WTC11 (cell line): ENCODE measurements at regions not wholly inside any gene's neighbourhood (a gene's known extent, or its start where the extent isn't known, plus 50 kb on each side); places are given as distances from the start of the nearest gene placed in this dataset. TPM values are rescaled to one million over a fixed set of nuclear protein-coding genes. Genes with fewer than 3 reads are reported as not detected.

Experiments used
- ATAC-seq: fragments of 200-7000 bp; cut with Tn5 transposase; 2 replicates; pipeline ENCODE4 v1.10.0; 2021; ENCODE audit warnings: mild to moderate bottlenecking, moderate library complexity
- CTCF ChIA-PET: fragments of 300-600 bp; sonication (Branson Sonifier 250); formaldehyde crosslinking; loops from one replicate; lab custom pipeline; 2021; ENCODE audit warnings: antibody characterized with exemption; lab: Charles Lee
- POLR2A ChIA-PET: fragments of 350-600 bp; sonication (Branson Sonifier 250); formaldehyde crosslinking; loops from one replicate; lab custom pipeline; 2021; ENCODE audit warnings: antibody characterized with exemption; lab: Charles Lee
- DNase-seq: peaks from one replicate; pipeline ENCODE4 v3.0.0; 2021; ENCODE audit warnings: low spot score
- H3K27ac Mint-ChIP-seq: 2 replicates; pipeline ENCODE4 v1.8.0; 2021; ENCODE audit warnings: mixed read lengths
- H3K27me3 Mint-ChIP-seq: 2 replicates; pipeline ENCODE4 v1.8.0; 2021; ENCODE audit warnings: low read depth, mild to moderate bottlenecking, moderate library complexity, mixed read lengths
- H3K36me3 Mint-ChIP-seq: 2 replicates; pipeline ENCODE4 v1.8.0; 2021; ENCODE audit warnings: mixed read lengths
- H3K4me1 Mint-ChIP-seq: 2 replicates; pipeline ENCODE4 v1.8.0; 2022; ENCODE audit warnings: mixed read lengths
- H3K4me3 Mint-ChIP-seq: 2 replicates; pipeline ENCODE4 v1.8.0; 2021; ENCODE audit warnings: mild to moderate bottlenecking, moderate library complexity, mixed read lengths
- H3K9me3 Mint-ChIP-seq: 2 replicates; pipeline ENCODE4 v1.8.0; 2021; ENCODE audit warnings: mixed read lengths
- FOXP1 ChIP-seq: sonication (generic); formaldehyde crosslinking; IDR thresholded peaks from 2 replicates; pipeline ENCODE4 v1.8.0; 2022; ENCODE audit warnings: missing genetic modification reagents, mild to moderate bottlenecking, moderate library complexity, borderline replicate concordance
- JUN ChIP-seq: sonication (generic); formaldehyde crosslinking; IDR thresholded peaks from 2 replicates; pipeline ENCODE4 v1.8.0; 2023; ENCODE audit warnings: mild to moderate bottlenecking, missing genetic modification reagents
- KAT7 ChIP-seq: sonication (generic); formaldehyde crosslinking; IDR thresholded peaks from 2 replicates; pipeline ENCODE4 v1.8.1; 2023; ENCODE audit warnings: missing genetic modification reagents, mild to moderate bottlenecking, borderline replicate concordance
- MYBL2 ChIP-seq: sonication (generic); formaldehyde crosslinking; IDR thresholded peaks from 2 replicates; pipeline ENCODE4 v1.8.1; 2023; ENCODE audit warnings: mild to moderate bottlenecking, moderate library complexity, missing genetic modification reagents
- NFYB ChIP-seq: sonication (generic); formaldehyde crosslinking; conservative IDR thresholded peaks from 2 replicates; pipeline ENCODE4 v1.8.0; 2022; ENCODE audit warnings: low read depth, missing genetic modification reagents
- NR1H2 ChIP-seq: sonication (generic); formaldehyde crosslinking; IDR thresholded peaks from 2 replicates; pipeline ENCODE4 v1.9.0; 2021; ENCODE audit warnings: mild to moderate bottlenecking, moderate library complexity, missing genetic modification reagents
- SMAD4 ChIP-seq: sonication (generic); formaldehyde crosslinking; IDR thresholded peaks from 2 replicates; pipeline ENCODE4 v1.8.0; 2022; ENCODE audit warnings: mild to moderate bottlenecking, missing genetic modification reagents
- TEAD4 ChIP-seq: sonication (generic); formaldehyde crosslinking; IDR thresholded peaks from 2 replicates; pipeline ENCODE4 v1.8.0; 2022; ENCODE audit warnings: mild to moderate bottlenecking, missing genetic modification reagents
- ZNF671 ChIP-seq: fragments of 250-450 bp; sonication (Bioruptor Pico); IDR thresholded peaks from 2 replicates; pipeline ENCODE4 v1.8.0; 2021; ENCODE audit warnings: mild to moderate bottlenecking
- microRNA-seq: library from miRNA; unstranded; fragments of <30 nt; microRNA quantifications from one replicate; pipeline ENCODE4 v1.2.0, GENCODE V29; 2022; ENCODE audit warnings: borderline number of aligned reads
- TF ChIP-seq, protein P1 (sequence below): sonication (generic); formaldehyde crosslinking; conservative IDR thresholded peaks from 2 replicates; pipeline ENCODE4 v1.8.1; 2023; ENCODE audit warnings: mild to moderate bottlenecking, low read depth, missing genetic modification reagents, moderate library complexity
- TF ChIP-seq, protein P2 (sequence below): sonication (generic); formaldehyde crosslinking; IDR thresholded peaks from 2 replicates; pipeline ENCODE4 v1.8.1; 2023; ENCODE audit warnings: mild to moderate bottlenecking, missing genetic modification reagents, moderate library complexity
- TF ChIP-seq, protein P3 (sequence below): fragments of 250-450 bp; sonication (Bioruptor Pico); conservative IDR thresholded peaks from 2 replicates; pipeline ENCODE4 v1.9.0; 2021; ENCODE audit warnings: mild to moderate bottlenecking
- TF ChIP-seq, protein P4 (sequence below): sonication (generic); formaldehyde crosslinking; IDR thresholded peaks from 2 replicates; pipeline ENCODE4 v1.8.0; 2023; ENCODE audit warnings: mild to moderate bottlenecking, missing genetic modification reagents
- TF ChIP-seq, protein P5 (sequence below): sonication (generic); formaldehyde crosslinking; IDR thresholded peaks from 2 replicates; pipeline ENCODE4 v1.8.0; 2023; ENCODE audit warnings: missing genetic modification reagents

DNA sequence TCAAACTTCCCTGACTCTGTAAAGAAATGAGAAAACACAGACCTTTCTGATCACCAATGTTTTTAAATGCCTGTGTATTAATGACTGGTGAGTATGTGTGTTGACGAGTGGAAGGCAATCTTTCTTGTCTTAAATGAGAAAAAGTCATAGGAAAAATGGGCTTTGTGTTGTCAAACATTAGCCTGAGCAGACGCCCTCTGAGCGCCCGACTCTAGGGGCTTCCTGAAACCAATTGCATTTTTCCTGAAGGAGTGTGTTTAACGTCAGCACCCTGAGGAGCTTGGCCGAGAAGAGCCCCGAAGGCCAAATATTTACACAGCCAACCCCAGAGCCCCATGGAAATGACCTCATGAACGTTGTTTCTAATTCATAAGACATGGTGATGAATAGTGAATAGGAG, 154.3 kb downstream of the PHF2 start:
- ChIA-PET CTCF (no interaction called here), POLR2A (no interaction called here)
- peaks cover 20% of the 10 kb centered on the region for H3K36me3 Mint-ChIP-seq
- H3K4me1 Mint-ChIP-seq: no peaks in the 10 kb centered on the region
- ATAC-seq: no peak
- H3K4me3 Mint-ChIP-seq: no peak overlapping the region
- H3K27ac Mint-ChIP-seq: no peak overlapping the region
- TF ChIP-seq NFYB: no peak
- no peak for TF ChIP-seq NR1H2 (CRISPR knock-in tag)
- TF ChIP-seq ZNF671 (CRISPR knock-in tag): no peak
- no peak for TF ChIP-seq MYBL2 (CRISPR knock-in tag)
- TF ChIP-seq, protein P1, sequence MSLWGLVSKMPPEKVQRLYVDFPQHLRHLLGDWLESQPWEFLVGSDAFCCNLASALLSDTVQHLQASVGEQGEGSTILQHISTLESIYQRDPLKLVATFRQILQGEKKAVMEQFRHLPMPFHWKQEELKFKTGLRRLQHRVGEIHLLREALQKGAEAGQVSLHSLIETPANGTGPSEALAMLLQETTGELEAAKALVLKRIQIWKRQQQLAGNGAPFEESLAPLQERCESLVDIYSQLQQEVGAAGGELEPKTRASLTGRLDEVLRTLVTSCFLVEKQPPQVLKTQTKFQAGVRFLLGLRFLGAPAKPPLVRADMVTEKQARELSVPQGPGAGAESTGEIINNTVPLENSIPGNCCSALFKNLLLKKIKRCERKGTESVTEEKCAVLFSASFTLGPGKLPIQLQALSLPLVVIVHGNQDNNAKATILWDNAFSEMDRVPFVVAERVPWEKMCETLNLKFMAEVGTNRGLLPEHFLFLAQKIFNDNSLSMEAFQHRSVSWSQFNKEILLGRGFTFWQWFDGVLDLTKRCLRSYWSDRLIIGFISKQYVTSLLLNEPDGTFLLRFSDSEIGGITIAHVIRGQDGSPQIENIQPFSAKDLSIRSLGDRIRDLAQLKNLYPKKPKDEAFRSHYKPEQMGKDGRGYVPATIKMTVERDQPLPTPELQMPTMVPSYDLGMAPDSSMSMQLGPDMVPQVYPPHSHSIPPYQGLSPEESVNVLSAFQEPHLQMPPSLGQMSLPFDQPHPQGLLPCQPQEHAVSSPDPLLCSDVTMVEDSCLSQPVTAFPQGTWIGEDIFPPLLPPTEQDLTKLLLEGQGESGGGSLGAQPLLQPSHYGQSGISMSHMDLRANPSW (CRISPR knock-in tag): no peak
- TF ChIP-seq, protein P2, sequence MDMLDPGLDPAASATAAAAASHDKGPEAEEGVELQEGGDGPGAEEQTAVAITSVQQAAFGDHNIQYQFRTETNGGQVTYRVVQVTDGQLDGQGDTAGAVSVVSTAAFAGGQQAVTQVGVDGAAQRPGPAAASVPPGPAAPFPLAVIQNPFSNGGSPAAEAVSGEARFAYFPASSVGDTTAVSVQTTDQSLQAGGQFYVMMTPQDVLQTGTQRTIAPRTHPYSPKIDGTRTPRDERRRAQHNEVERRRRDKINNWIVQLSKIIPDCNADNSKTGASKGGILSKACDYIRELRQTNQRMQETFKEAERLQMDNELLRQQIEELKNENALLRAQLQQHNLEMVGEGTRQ (CRISPR knock-in tag): no peak
- no peak for TF ChIP-seq KAT7 (CRISPR knock-in tag)
- TF ChIP-seq SMAD4 (CRISPR knock-in tag): no peak
- TF ChIP-seq, protein P3, sequence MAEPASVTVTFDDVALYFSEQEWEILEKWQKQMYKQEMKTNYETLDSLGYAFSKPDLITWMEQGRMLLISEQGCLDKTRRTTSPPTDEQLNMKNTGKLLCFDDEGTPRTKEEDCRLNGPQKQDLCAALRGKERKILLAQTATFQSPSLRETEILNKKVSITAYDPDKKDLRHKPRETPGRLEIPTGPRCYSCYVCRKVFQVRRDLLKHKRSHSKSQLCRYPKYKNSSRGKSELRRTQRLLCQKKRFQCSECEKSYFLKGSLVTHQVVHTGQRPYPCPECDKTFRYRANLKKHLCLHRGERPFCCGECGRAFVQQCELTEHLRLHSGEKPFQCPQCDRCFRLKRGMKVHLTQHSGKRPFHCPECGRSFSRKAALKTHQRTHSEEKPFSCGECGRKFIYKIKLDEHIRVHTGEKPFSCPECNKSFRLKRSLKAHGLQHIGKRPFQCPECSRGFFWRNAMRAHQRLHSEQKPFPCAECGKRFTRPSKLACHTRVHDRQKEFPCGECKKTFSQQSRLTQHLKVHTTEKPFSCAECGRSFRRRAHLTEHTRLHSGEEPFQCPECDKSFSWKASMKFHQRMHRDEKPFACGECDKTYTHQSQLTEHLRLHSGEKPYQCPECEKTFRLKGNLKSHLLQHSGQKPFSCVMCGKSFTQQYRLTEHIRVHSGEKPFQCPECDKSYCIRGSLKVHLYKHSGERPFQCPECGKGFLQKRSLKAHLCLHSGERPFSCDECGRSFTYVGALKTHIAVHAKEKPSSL: no peak
- TF ChIP-seq, protein P4, sequence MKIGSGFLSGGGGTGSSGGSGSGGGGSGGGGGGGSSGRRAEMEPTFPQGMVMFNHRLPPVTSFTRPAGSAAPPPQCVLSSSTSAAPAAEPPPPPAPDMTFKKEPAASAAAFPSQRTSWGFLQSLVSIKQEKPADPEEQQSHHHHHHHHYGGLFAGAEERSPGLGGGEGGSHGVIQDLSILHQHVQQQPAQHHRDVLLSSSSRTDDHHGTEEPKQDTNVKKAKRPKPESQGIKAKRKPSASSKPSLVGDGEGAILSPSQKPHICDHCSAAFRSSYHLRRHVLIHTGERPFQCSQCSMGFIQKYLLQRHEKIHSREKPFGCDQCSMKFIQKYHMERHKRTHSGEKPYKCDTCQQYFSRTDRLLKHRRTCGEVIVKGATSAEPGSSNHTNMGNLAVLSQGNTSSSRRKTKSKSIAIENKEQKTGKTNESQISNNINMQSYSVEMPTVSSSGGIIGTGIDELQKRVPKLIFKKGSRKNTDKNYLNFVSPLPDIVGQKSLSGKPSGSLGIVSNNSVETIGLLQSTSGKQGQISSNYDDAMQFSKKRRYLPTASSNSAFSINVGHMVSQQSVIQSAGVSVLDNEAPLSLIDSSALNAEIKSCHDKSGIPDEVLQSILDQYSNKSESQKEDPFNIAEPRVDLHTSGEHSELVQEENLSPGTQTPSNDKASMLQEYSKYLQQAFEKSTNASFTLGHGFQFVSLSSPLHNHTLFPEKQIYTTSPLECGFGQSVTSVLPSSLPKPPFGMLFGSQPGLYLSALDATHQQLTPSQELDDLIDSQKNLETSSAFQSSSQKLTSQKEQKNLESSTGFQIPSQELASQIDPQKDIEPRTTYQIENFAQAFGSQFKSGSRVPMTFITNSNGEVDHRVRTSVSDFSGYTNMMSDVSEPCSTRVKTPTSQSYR: no peak
- no peak for TF ChIP-seq FOXP1 (CRISPR knock-in tag)
- no peak for TF ChIP-seq JUN (CRISPR knock-in tag)
- TF ChIP-seq TEAD4: no peak
- TF ChIP-seq, all 79 proteins: peak for 0
- H3K27me3 Mint-ChIP-seq: peaks cover 8% of the 10 kb centered on the region
- DNase-seq: no peak
- H3K9me3 Mint-ChIP-seq: peaks cover 54% of the 10 kb centered on the region

DNA sequence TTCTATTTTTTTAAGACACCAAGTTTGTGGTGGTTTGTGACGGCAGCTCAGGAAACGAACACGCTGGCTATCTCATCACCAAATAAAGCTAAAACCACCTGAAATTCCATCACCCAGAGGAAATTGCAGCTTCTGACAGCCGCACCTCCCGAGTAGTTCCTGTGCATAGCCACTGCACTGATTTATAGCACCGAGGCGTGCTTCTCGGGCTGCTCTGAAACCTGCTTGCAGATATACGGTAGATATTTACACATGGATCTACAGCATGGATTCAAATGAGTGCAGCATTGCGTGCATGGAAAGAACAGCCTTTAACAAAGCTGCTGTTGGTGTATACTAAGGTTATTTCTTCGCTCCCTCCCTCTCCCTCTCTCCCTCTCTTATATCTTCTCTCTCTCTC, 153.8 kb downstream of the PHF2 start:
- H3K27me3 Mint-ChIP-seq: peaks cover 8% of the 10 kb centered on the region
- no peak overlapping the region for H3K4me3 Mint-ChIP-seq
- peaks cover 50% of the 10 kb centered on the region for H3K9me3 Mint-ChIP-seq
- CTCF ChIA-PET: interaction anchor here (1.0 kb wide), 1 partner anchor 97 kb away, joined by 3 read pairs; no protein-coding TSS in a partner anchor
- H3K4me1 Mint-ChIP-seq: no peaks in the 10 kb centered on the region
- no peak for ATAC-seq
- DNase-seq: no peak
- no peak overlapping the region for H3K27ac Mint-ChIP-seq
- no peak for TF ChIP-seq KAT7 (CRISPR knock-in tag)
- TF ChIP-seq, protein P5, sequence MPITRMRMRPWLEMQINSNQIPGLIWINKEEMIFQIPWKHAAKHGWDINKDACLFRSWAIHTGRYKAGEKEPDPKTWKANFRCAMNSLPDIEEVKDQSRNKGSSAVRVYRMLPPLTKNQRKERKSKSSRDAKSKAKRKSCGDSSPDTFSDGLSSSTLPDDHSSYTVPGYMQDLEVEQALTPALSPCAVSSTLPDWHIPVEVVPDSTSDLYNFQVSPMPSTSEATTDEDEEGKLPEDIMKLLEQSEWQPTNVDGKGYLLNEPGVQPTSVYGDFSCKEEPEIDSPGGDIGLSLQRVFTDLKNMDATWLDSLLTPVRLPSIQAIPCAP (CRISPR knock-in tag): no peak
- H3K36me3 Mint-ChIP-seq: peaks cover 20% of the 10 kb centered on the region
- POLR2A ChIA-PET: no interaction called here

Small RNAs in the stretch of these regions (microRNA-seq; reads per million reads assigned to microRNA genes)
- gene MIR4291: not detected
